ENCODE measurements at regions not wholly inside any gene's neighbourhood (a gene's known extent, or its start where the extent isn't known, plus 50 kb on each side); places are given as distances from the start of the nearest gene placed in this dataset.
"Not testable (repeated sequence)": the region's sequence is repeated elsewhere in the genome, so short reads cannot be mapped to it uniquely, and the experiment has no call there.

- no peak overlapping the region for H3K4me3 ChIP-seq
- DNase-seq (no peak), ATAC-seq (no peak)
- H3K27me3 ChIP-seq, result no peaks in the 10 kb centered on the region
- H3K9me3 ChIP-seq, result no peaks in the 10 kb centered on the region
- H3K27ac ChIP-seq, result no peak overlapping the region
- intact Hi-C loops (cut with DNase I), result loop anchor here in 3 of 10 donors (5.0 to 10.0 kb wide), 3 partner anchors 63 to 130 kb away; partner anchors contain the start of gene VWC2 (in 2 of the 3)
- H3K4me1 ChIP-seq, result peaks cover 0 to 8% (median 0%) of the 10 kb centered on the region in 12 donors
- WGBS, 4 donors, result 53 to 71% (median 64%) methylated on average over 3 of the region's 3 CpGs
- TF ChIP-seq CTCF (IDR thresholded peaks at IDR 0.05) (no peak), POLR2A (IDR thresholded peaks at IDR 0.05) (no peak)
- no peaks in the 10 kb centered on the region for H3K36me3 ChIP-seq
Observed at GRCh38 chr7:49644396-49645166, 128.9 kb upstream of the VWC2 start.

DNA sequence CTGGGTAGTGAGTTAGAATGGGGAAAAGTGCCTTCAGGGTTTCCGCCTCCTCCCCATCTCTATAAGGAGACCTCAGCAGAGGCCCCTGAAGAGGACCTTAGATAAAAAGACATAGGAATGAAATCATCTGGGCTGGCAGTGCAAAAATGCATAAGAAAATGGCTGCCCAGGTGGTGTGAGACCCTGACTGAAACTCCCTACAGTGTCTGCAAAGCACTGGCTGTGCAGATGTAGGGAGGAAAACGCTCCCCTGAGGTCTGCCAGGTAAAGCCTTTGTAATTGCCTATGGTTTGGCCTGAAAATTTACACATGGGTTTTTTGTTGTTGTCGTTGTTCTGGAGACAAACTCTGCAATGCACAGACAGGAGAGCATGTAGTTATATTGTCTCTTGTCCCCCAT lies 128.1 kb upstream of the VWC2 start:
- no peak for DNase-seq
- TF ChIP-seq POLR2A (IDR thresholded peaks at IDR 0.05), result no peak
- no peak for TF ChIP-seq CTCF (IDR thresholded peaks at IDR 0.05)
- 63 to 74% (median 67%) methylated on average over 3 of the region's 3 CpGs for WGBS, 4 donors

GRCh38 chr7:49660170-49660783 lies 113.2 kb upstream of the VWC2 start:
- WGBS, 4 donors, result 50 to 75% (median 72%) methylated on average over 3 of the region's 3 CpGs
- TF ChIP-seq POLR2A (IDR thresholded peaks at IDR 0.05), result no peak
- no peak for TF ChIP-seq CTCF (IDR thresholded peaks at IDR 0.05)
- intact Hi-C loops (cut with DNase I), result no loop called here
- Histone ChIP-seq H3K36me3 (no peaks in the 10 kb centered on the region), H3K27ac (no peak overlapping the region), H3K9me3 (no peaks in the 10 kb centered on the region), H3K27me3 (no peaks in the 10 kb centered on the region), H3K4me1 (no peaks in the 10 kb centered on the region), H3K4me3 (no peak overlapping the region)
- DNase-seq (no peak), ATAC-seq (no peak)

More for the DNA sequence above, 128.1 kb upstream of the VWC2 start:
- no peaks in the 10 kb centered on the region for H3K36me3 ChIP-seq
- H3K27ac ChIP-seq, result no peak overlapping the region
- intact Hi-C loops (cut with DNase I), result loop anchor here in 1 of 10 donors (10.0 kb wide), 1 partner anchor 130 kb away; the partner anchor contains the start of gene VWC2
- no peaks in the 10 kb centered on the region for H3K9me3 ChIP-seq
- no peak overlapping the region for H3K4me3 ChIP-seq
- ATAC-seq, result no peak
- H3K4me1 ChIP-seq, result peaks cover 0 to 8% (median 0%) of the 10 kb centered on the region in 12 donors
- no peaks in the 10 kb centered on the region for H3K27me3 ChIP-seq

DNA sequence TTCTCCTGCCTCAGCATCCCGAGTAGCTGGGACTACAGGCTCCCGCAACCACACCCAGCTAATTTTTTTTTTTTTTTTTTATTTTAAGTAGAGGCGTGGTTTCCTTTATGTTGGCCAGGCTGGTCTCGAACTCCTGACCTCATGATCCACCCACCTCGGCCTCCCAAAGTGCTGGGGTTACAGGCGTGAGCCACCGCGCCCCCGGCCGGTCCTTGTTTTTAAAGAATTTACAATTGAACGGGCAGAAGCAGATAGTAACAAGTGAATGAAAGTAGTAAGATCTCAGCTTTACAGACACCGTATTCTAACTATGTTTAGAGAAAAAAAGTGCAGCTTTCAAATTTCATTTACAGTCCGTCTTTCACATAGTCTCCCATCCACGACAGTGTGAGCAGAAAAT lies 112.5 kb upstream of the VWC2 start:
- no peak overlapping the region for H3K4me3 ChIP-seq
- ATAC-seq (no peak), DNase-seq (no peak)
- WGBS, 4 donors, result 76 to 88% (median 84%) methylated on average over 14 of the region's 14 CpGs
- H3K27me3 ChIP-seq, result no peaks in the 10 kb centered on the region
- no peaks in the 10 kb centered on the region for H3K36me3 ChIP-seq
- intact Hi-C loops (cut with DNase I), result no loop called here
- no peak overlapping the region for H3K27ac ChIP-seq
- TF ChIP-seq POLR2A (IDR thresholded peaks at IDR 0.05) (no peak), CTCF (IDR thresholded peaks at IDR 0.05) (no peak)
- H3K9me3 ChIP-seq, result no peaks in the 10 kb centered on the region
- no peaks in the 10 kb centered on the region for H3K4me1 ChIP-seq

DNA sequence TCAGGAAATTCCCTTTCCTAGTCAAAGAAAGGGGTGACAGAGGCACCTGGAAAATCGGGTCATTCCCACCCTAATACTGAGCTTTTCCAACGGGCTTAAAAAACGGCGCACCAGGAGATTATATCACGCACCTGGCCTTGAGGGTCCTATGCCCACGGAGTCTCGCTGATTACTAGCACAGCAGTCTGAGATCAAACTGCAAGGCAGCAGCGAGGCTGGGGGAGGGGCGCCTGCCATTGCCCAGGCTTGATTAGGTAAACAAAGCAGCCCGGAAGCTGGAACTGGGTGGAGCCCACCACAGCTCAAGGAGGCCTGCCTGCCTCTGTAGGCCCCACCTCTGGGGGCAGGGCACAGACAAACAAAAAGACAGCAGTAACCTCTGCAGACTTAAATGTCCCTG lies 107.5 kb upstream of the VWC2 start:
- H3K4me3 ChIP-seq; H3K27ac ChIP-seq; H3K9me3 ChIP-seq; DNase-seq; H3K27me3 ChIP-seq; H3K4me1 ChIP-seq; H3K36me3 ChIP-seq; intact Hi-C loops (cut with DNase I); ATAC-seq: not testable (repeated sequence)
- 72 to 83% (median 74%) methylated on average over 9 to 10 of the region's 10 CpGs for WGBS, 4 donors

Measured in heart left ventricle (tissue), 16 donors.